ENCODE measurements at regions not wholly inside any gene's neighbourhood (a gene's known extent, or its start where the extent isn't known, plus 50 kb on each side); places are given as distances from the start of the nearest gene placed in this dataset.

GRCh38 chr14:103190741-103191140 lies 67.5 kb downstream of the TNFAIP2 start (continued):
- TF ChIP-seq SUZ12 (IDR thresholded peaks at IDR 0.05; ENCODE audit: low read length) (no peak), POLR2AphosphoS5 (IDR thresholded peaks at IDR 0.05; ENCODE audit: low read depth, low read length) (no peak), GABPA (IDR thresholded peaks at IDR 0.05; ENCODE audit: borderline replicate concordance, insufficient read depth, low read length) (no peak), TAF7 (optimal IDR thresholded peaks at IDR 0.05; ENCODE audit: borderline replicate concordance, low read depth, low read length) (no peak), ZNF274 (IDR thresholded peaks at IDR 0.05; ENCODE audit: borderline replicate concordance, extremely low read depth, low read length) (no peak)
